Hematopoietic multipotent progenitor cell treated with erythropoietin and hydrocortisone succinate and interleukin-3 and kit ligand, for 8 days (in vitro differentiated cells): ENCODE measurements at regions not wholly inside any gene's neighbourhood (a gene's known extent, or its start where the extent isn't known, plus 50 kb on each side); places are given as distances from the start of the nearest gene placed in this dataset.

Experiments
- DNase-seq: peaks from one replicate; pipeline ENCODE4 v3.0.0-alpha.2; 2015

DNA sequence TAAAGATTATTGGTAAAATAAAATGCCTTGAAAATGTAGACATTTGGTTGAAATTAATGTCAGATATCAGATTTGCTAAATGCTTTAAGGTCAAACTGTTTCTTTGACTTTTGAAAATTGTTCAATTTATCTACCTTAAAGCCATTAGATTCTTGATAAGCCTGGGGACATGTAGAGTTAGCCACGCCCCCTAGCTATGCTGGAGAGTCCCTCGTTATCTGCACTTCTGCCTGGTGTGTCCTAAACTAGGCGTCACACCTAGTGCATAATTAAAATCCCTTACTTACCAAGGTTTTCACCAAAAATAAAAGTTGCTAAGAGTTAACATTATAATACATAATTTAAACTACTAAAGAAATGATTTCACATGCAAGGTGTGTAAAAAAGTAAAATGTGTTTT lies 79.5 kb downstream of the EGLN3 start:
- peak; percentile 50 for DNase-seq

DNA sequence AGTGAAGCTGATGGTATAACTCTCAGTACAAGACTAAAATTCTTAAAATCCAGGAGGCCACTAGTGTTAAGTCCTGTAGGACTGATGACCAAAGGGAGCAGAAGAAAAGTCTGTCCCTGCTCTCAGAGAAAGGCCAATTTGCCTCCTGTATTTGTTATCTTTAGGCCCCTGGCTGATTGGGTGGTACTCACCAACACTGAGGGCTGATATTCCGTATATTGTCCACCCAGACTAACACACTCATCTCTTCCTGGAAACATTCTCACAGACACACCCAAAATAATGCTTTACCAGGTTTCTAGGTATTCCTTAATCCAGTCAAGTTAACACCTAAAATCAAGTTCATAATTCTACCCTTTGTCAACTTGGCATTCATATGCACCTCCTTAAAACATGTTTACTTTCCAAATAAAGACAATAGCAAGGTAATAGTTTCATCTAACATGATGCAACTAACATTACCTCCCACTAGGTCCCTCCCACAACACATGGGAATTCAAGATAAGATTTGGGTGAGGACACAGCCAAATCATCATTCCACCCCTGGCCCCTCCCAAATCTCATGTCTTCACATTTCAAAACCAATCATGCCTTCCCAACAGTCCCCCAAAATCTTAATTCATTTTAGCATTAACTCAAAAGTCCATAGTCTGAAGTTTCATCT lies 84.3 kb downstream of the EGLN3 start:
- peak; percentile 71 for DNase-seq

DNA sequence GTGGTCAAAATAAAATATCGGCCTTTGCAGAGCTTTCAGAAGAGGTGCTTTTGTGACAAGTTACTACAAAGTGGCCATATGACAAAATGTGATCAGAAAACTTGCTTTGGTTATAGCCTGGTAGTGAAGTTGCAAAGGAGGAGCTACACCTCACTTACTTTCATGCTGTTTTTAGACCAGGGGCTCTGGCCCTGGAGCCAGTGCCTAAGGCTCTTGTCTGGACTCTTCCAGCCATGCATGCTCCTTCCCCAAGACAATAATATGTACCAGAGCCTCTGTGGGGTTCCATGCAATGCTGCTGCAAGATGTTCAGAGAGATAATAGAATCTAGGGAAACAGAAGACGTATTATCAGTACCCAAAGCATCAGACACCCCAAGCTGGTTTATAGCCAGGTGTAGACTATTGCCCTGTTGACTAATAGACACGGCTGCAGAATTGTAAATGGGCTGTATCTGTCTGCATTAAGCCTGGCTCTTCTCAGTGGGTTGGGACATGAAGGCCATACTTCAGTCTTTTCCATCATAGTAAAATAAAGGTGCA lies 88.5 kb downstream of the EGLN3 start:
- DNase-seq, result peak; percentile 66

DNA sequence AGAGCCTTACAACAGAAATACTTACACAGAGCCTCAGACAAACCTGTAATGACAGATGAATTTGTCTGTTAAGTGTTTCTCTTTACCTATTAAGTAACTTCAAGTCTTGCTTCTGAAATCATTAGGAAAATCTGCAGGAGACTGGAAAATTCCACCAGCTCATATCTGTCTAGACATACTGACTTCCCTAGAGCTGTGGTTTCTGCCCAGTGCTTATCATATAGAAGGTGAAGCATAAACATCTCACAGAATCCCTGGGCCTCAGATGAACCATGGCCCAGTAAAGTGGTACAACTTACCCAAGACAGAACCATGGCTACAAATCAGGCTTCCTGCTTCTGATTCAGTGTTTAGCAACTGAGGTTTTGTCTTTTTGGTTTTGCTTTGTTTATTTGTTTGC lies 91.6 kb downstream of the EGLN3 start:
- peak; percentile 40 for DNase-seq

DNA sequence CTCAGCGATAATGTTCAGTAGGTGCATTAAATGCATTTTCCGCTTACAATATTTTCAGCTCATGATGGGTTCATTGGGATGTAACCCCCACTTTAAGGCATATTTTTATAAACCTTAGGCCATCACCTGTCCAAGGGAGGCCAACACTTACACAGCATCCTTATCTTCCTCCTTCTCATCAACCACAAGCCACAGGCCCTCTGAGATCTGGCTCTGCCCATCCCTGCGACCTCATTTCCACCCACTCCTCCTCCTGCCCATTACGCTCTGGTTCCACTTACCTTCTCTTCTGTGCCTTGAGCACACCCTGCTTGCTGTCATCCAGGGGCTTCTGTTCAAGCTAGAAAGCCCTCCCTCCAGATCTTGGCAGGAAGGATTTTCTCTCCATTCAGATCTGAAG lies 93.2 kb downstream of the EGLN3 start:
- DNase-seq, result no peak

DNA sequence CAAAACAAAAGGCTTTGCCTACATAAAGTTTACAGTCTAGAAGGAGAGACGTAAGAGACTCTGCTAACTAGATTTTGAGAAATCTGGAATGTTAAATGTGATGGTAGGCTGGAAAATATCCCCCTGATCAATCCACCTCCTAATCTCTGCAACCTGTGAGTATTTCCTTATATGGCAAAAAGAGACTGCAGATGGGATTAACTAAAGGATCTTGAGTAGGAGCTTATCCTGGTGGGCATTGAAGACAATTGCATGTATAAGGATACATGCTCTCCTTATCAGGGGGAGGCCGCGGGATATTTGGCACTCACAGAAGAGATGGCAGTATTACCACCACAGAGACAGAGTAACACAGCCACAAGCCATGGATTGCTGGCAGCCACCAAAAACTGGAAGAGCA lies 95.2 kb downstream of the EGLN3 start:
- DNase-seq, result no peak
